K562 (cell line): ENCODE measurements at regions not wholly inside any gene's neighbourhood (a gene's known extent, or its start where the extent isn't known, plus 50 kb on each side); places are given as distances from the start of the nearest gene placed in this dataset.

ENCODE experiments used
- CHD2 ChIP-seq: IDR thresholded peaks from 2 replicates; pipeline ENCODE4 v1.6.1; 2011; ENCODE audit warnings: low read depth, low read length
- CREM ChIP-seq: IDR thresholded peaks from 2 replicates; pipeline ENCODE4 v1.6.1; 2014; ENCODE audit warnings: antibody characterized with exemption, low read depth
- CTCF ChIP-seq, 3 experiments: IDR thresholded peaks in 2 of 3; conservative IDR thresholded peaks in 1 of 3; 2 replicates each; pipeline ENCODE4 v1.5.1; 2011 to 2012; ENCODE audit warnings: low read length in 3 of 3, mild to moderate bottlenecking in 3 of 3, control low read depth in 2 of 3, improper control_type of control experiment in 1 of 3, inconsistent platforms in 1 of 3, low read depth in 1 of 3, mixed read lengths in 1 of 3, moderate library complexity in 1 of 3; ENCODE audit not compliant: insufficient read depth in 2 of 3
- ETS2 ChIP-seq: IDR thresholded peaks from 2 replicates; pipeline ENCODE4 v1.6.1; 2016; ENCODE audit warnings: borderline replicate concordance, missing genetic modification characterization, mild to moderate bottlenecking, moderate library complexity, missing compliant biosample characterization; ENCODE audit not compliant: poor library complexity, severe bottlenecking
- JUND ChIP-seq, 2 experiments: IDR thresholded peaks; 2 replicates in 1 of 2; 3 replicates in 1 of 2; pipeline ENCODE4 v1.6.1; 2011; ENCODE audit warnings: borderline replicate concordance in 2 of 2, low read depth in 2 of 2, low read length in 2 of 2, improper control_type of control experiment in 1 of 2, missing biosample characterization in 1 of 2, missing genetic modification characterization in 1 of 2, missing genetic modification reagents in 1 of 2
- MXD1 ChIP-seq: fragments of 250-450 bp; sonication (Bioruptor Pico); IDR thresholded peaks from 2 replicates; pipeline ENCODE4 v1.8.0; 2021; ENCODE audit warnings: borderline replicate concordance, mild to moderate bottlenecking, moderate library complexity; ENCODE audit not compliant: poor library complexity, severe bottlenecking
- NCOR1 ChIP-seq: fragments of 450-650 bp; IDR thresholded peaks from 2 replicates; pipeline ENCODE4 v1.6.1; 2016; ENCODE audit warnings: mild to moderate bottlenecking, moderate library complexity
- SMC3 ChIP-seq: conservative IDR thresholded peaks from 2 replicates; pipeline ENCODE4 v1.6.1; 2011; ENCODE audit warnings: low read depth, low read length, improper control_type of control experiment; ENCODE audit not compliant: insufficient read depth
- TAF1 ChIP-seq: IDR thresholded peaks from 2 replicates; pipeline ENCODE4 v1.6.1; 2011; ENCODE audit warnings: mild to moderate bottlenecking, low read length, moderate library complexity; ENCODE audit not compliant: insufficient read depth, control insufficient read depth, severe bottlenecking; ENCODE audit errors: extremely low read depth
- TEAD1 ChIP-seq, 2 experiments: fragments of 450-650 bp in 1 of 2; sonication (generic) in 1 of 2; formaldehyde crosslinking; IDR thresholded peaks; 2 replicates each; pipeline versions ENCODE4 v1.4.0 to v1.8.0; 2020 to 2022; ENCODE audit warnings: mild to moderate bottlenecking in 2 of 2, missing genetic modification reagents in 1 of 2
- ZBTB40 ChIP-seq, 2 experiments: fragments of 450-650 bp in 1 of 2; sonication (generic) in 1 of 2; formaldehyde crosslinking in 1 of 2; IDR thresholded peaks; 2 replicates each; pipeline versions ENCODE4 v1.7.1 to v1.9.0; 2016 to 2022; ENCODE audit warnings: inconsistent platforms in 1 of 2, mild to moderate bottlenecking in 1 of 2, missing genetic modification reagents in 1 of 2
- ZFX ChIP-seq: sonication (generic); formaldehyde crosslinking; IDR thresholded peaks from 2 replicates; pipeline ENCODE4 v1.8.0; 2022; ENCODE audit warnings: mild to moderate bottlenecking, missing genetic modification reagents, moderate library complexity

- TF ChIP-seq JUND (IDR thresholded peaks at IDR 0.05; ENCODE audit: borderline replicate concordance, low read depth, low read length) (no peak), JUND (tag; IDR thresholded peaks at IDR 0.05; ENCODE audit: borderline replicate concordance, low read depth, low read length) (no peak), CTCF (IDR thresholded peaks at IDR 0.05 in 2 of 3, conservative IDR thresholded peaks at IDR 0.05 in 1 of 3; ENCODE audit: insufficient read depth in 2 of 3, low read depth in 1 of 3, low read length in 3 of 3) (no peak), ETS2 (tag) (no peak), ZBTB40 (IDR thresholded peaks at IDR 0.05) (no peak), ZBTB40 (CRISPR knock-in tag; IDR thresholded peaks at IDR 0.05) (no peak), MXD1 (CRISPR knock-in tag) (no peak), SMC3 (no peak), NCOR1 (no peak), TAF1 (no peak), CHD2 (no peak), ZFX (no peak), CREM (no peak), TEAD1 (CRISPR knock-in tag; IDR thresholded peaks at IDR 0.05) (no peak)
Measured at GRCh38 chrX:94655180-94655579, 981.2 kb downstream of the FAM133A start.
